C4-2B (cell line): ENCODE measurements at regions not wholly inside any gene's neighbourhood (a gene's known extent, or its start where the extent isn't known, plus 50 kb on each side); places are given as distances from the start of the nearest gene placed in this dataset.

Experiments
- CTCF ChIP-seq: fragments of 450-650 bp; conservative IDR thresholded peaks from 2 replicates; pipeline ENCODE4 v1.5.1; 2017; ENCODE audit warnings: mild to moderate bottlenecking
- ZFX ChIP-seq: fragments of 450-650 bp; IDR thresholded peaks from 2 replicates; pipeline ENCODE4 v1.6.1; 2017

- TF ChIP-seq CTCF (no peak), ZFX (no peak)
These were observed 152.1 kb upstream of the VCX start for GRCh38 chrX:7690842-7691241.
